Ascending aorta (tissue), 2 donors: ENCODE measurements at regions not wholly inside any gene's neighbourhood (a gene's known extent, or its start where the extent isn't known, plus 50 kb on each side); places are given as distances from the start of the nearest gene placed in this dataset.
"Not testable (repeated sequence)": the region's sequence is repeated elsewhere in the genome, so short reads cannot be mapped to it uniquely, and the experiment has no call there.

ENCODE experiments used
- DNase-seq, 2 donors: peaks; one replicate each; pipeline ENCODE4 v3.0.0-alpha.2; 2019; ENCODE audit warnings: low spot score in 2 of 2
- H3K27ac ChIP-seq, 2 donors: fragments of 200-600 bp; sonication (generic); one replicate each; pipeline ENCODE4 v1.5.1; 2016 to 2017; ENCODE audit warnings: mild to moderate bottlenecking in 1 of 2
- H3K27me3 ChIP-seq: fragments of 200-600 bp; sonication (generic); one replicate; pipeline ENCODE4 v1.5.1; 2017
- H3K36me3 ChIP-seq, 2 donors: fragments of 200-600 bp; sonication (generic); one replicate each; pipeline ENCODE4 v1.5.1; 2016
- H3K4me1 ChIP-seq, 2 donors: fragments of 200-600 bp; sonication (generic); one replicate each; pipeline ENCODE4 v1.5.1; 2016 to 2017; ENCODE audit warnings: mild to moderate bottlenecking in 1 of 2
- H3K4me3 ChIP-seq, 2 donors: fragments of 200-600 bp; sonication (generic); one replicate each; pipeline ENCODE4 v1.5.1; 2016 to 2017; ENCODE audit warnings: mild to moderate bottlenecking in 1 of 2
- H3K9me3 ChIP-seq, 2 donors: fragments of 200-600 bp; sonication (generic); one replicate each; pipeline ENCODE4 v1.5.1; 2016
- intact Hi-C: fragments of 100-400 bp; cut with DNase I; formaldehyde crosslinking; loops from one replicate; pipeline ENCODE4 v1.15.1; 2023
- TF ChIP-seq, protein P1 (sequence below), 3 experiments: fragments of 200-600 bp in 2 of 3; fragments of 450-650 bp in 1 of 3; sonication (generic) in 2 of 3; IDR thresholded peaks; one replicate each; pipeline ENCODE4 v1.5.1; 2016 to 2019; ENCODE audit warnings: antibody characterized with exemption in 3 of 3, mild to moderate bottlenecking in 1 of 3, moderate library complexity in 1 of 3

DNA sequence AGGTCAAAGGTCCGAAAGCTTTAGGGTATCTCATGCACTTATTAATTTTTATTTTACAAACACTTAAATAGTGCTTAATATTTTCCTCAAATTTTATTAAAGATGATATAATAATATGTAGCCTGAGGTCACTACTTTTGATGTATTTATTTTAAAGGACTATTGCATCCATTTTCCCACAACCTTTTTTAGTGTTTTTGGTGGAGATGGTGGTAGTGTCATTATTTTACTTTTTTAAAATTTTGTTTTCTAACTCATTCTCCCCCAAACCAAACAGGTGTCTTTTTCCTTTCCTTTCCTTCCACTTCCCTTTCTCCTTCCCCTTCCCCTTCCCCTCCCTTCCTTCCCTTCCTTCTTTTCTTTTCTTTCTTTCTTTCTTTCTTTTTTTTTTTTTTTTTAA lies 328.6 kb downstream of the CYLC2 start:
- no peaks in the 10 kb centered on the region for H3K9me3 ChIP-seq
- TF ChIP-seq, protein P1, sequence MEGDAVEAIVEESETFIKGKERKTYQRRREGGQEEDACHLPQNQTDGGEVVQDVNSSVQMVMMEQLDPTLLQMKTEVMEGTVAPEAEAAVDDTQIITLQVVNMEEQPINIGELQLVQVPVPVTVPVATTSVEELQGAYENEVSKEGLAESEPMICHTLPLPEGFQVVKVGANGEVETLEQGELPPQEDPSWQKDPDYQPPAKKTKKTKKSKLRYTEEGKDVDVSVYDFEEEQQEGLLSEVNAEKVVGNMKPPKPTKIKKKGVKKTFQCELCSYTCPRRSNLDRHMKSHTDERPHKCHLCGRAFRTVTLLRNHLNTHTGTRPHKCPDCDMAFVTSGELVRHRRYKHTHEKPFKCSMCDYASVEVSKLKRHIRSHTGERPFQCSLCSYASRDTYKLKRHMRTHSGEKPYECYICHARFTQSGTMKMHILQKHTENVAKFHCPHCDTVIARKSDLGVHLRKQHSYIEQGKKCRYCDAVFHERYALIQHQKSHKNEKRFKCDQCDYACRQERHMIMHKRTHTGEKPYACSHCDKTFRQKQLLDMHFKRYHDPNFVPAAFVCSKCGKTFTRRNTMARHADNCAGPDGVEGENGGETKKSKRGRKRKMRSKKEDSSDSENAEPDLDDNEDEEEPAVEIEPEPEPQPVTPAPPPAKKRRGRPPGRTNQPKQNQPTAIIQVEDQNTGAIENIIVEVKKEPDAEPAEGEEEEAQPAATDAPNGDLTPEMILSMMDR (IDR thresholded peaks at IDR 0.05): no peak
- H3K36me3 ChIP-seq: no peaks in the 10 kb centered on the region
- no peaks in the 10 kb centered on the region for H3K4me1 ChIP-seq
- H3K27ac ChIP-seq: no peak overlapping the region
- no peaks in the 10 kb centered on the region for H3K27me3 ChIP-seq
- H3K4me3 ChIP-seq: no peak overlapping the region
- no peak for DNase-seq
- intact Hi-C loops: no loop called here

DNA sequence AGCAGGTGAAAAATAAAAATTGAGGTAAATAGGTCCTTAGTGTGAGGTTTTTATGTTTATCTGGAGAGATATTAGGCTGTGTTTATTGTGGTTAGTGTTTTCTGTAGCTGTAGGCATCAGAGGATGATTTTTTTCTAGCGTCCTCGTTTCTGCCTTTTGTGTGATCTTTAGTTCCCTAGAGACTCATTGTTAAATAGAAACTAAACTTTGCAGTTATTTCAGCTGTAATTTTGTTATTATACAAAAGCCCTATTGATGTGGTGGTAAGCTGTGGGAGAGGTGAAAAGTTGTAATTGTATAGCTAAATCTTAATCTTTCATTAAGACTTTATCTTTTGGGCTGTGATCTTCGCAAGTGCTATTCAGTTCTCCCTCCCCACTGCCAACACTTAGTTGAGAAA lies 340.3 kb downstream of the CYLC2 start:
- Histone ChIP-seq H3K4me1 (no peaks in the 10 kb centered on the region), H3K27me3 (no peaks in the 10 kb centered on the region), H3K4me3 (no peak overlapping the region), H3K36me3 (no peaks in the 10 kb centered on the region), H3K27ac (no peak overlapping the region), H3K9me3 (no peaks in the 10 kb centered on the region)
- intact Hi-C loops: no loop called here
- DNase-seq: no peak
- TF ChIP-seq, protein P1 (IDR thresholded peaks at IDR 0.05): no peak

DNA sequence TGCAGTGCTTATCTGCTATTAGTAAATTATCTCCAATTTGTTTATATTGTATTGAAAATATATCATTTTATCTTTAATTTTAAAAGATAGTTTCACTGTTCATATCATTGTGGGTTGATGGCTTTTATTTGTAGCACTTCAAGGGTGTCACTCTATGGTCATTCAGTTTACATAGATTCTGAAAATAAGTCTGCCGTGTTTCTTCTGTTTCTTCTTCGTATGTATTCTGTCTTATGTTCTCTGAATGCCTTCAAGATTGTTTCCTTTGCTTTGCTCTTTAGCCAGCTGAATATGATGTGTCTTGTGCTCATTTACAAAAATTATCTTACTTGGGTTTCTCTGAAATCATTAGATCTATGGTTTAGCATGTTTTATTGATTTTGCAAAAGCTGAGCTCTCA lies 359.9 kb downstream of the CYLC2 start:
- H3K27ac ChIP-seq: no peak overlapping the region
- TF ChIP-seq, protein P1 (IDR thresholded peaks at IDR 0.05): no peak
- DNase-seq: no peak
- intact Hi-C loops: no loop called here
- no peaks in the 10 kb centered on the region for H3K36me3 ChIP-seq
- peaks cover 4 to 6% of the 10 kb centered on the region in 2 donors for H3K9me3 ChIP-seq
- H3K4me1 ChIP-seq: no peaks in the 10 kb centered on the region
- no peak overlapping the region for H3K4me3 ChIP-seq
- H3K27me3 ChIP-seq: no peaks in the 10 kb centered on the region

DNA sequence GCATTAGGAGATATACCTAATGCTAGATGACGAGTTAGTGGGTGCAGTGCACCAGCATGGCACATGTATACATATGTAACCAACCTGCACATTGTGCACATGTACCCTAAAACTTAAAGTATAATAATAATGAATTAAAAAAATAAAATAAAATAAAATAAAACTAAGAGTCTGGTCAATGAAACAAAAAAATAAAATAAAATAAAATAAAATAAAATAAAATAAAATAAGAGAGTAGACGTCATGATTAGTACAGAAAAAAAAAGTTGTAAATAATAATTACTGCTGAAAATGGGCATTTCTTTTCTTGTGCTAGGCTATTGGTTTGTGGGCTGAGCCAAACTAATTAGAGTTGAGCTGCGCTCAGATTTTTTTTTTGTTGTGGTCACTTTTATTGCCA lies 362.8 kb downstream of the CYLC2 start:
- DNase-seq, H3K27me3 ChIP-seq, H3K4me1 ChIP-seq, intact Hi-C loops, H3K4me3 ChIP-seq, H3K36me3 ChIP-seq, H3K27ac ChIP-seq, H3K9me3 ChIP-seq: not testable (repeated sequence)

DNA sequence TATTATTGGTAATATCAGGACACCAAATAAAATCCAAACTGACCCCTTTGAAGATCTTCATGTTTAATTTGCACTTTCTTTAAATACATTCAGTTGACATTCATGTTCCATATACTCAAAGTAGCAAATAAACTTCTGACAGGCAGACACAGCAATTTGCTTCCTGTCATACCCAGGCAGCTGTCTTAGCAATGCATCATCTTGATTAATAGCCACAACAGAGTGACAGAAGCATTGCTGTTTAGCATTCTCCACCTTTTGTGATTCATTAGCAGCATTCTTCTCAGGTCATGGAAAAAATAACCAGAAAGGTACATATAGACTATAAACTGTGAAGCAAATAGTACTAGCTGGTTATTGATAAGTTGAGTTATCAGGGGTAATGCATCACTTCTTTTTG lies 366.8 kb downstream of the CYLC2 start:
- Histone ChIP-seq H3K4me1 (no peaks in the 10 kb centered on the region), H3K36me3 (no peaks in the 10 kb centered on the region), H3K27me3 (no peaks in the 10 kb centered on the region), H3K9me3 (no peaks in the 10 kb centered on the region), H3K4me3 (no peak overlapping the region), H3K27ac (no peak overlapping the region)
- intact Hi-C loops: no loop called here
- TF ChIP-seq, protein P1 (IDR thresholded peaks at IDR 0.05): no peak
- no peak for DNase-seq

DNA sequence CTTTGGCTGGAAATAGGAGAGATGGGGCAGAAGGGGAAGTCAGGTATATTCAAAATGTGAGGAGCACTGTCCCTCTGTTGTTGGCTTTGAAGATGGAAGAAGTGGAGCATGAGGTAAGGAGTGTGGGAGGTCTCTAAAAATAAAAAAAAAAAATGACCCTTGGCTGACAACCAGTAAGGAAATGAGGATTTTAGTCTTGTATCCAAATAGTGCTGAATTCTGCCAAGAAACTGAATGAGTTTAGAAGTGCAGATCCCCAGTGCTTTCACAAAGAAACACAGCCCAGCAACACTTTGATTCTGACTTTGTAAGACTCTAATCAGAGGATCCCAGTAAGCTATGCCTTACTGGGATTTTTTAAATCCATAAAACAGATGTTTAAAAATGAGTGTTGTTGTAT lies 367.9 kb downstream of the CYLC2 start:
- intact Hi-C loops: no loop called here
- no peak for DNase-seq
- TF ChIP-seq, protein P1 (IDR thresholded peaks at IDR 0.05): no peak

More for the DNA sequence above, 367.9 kb downstream of the CYLC2 start:
- Histone ChIP-seq H3K27me3 (no peaks in the 10 kb centered on the region), H3K36me3 (no peaks in the 10 kb centered on the region), H3K9me3 (no peaks in the 10 kb centered on the region), H3K4me3 (no peak overlapping the region), H3K27ac (no peak overlapping the region), H3K4me1 (no peaks in the 10 kb centered on the region)
